CD4-positive, alpha-beta T cell treated with Interleukin-15 for 4 hours (primary cell): ENCODE measurements at regions not wholly inside any gene's neighbourhood (a gene's known extent, or its start where the extent isn't known, plus 50 kb on each side); places are given as distances from the start of the nearest gene placed in this dataset.
"Not testable (repeated sequence)": the region's sequence is repeated elsewhere in the genome, so short reads cannot be mapped to it uniquely, and the experiment has no call there.

ENCODE experiments used
- DNase-seq: peaks from one replicate; pipeline ENCODE4 v3.0.0-alpha.2; 2020; ENCODE audit warnings: low spot score

DNA sequence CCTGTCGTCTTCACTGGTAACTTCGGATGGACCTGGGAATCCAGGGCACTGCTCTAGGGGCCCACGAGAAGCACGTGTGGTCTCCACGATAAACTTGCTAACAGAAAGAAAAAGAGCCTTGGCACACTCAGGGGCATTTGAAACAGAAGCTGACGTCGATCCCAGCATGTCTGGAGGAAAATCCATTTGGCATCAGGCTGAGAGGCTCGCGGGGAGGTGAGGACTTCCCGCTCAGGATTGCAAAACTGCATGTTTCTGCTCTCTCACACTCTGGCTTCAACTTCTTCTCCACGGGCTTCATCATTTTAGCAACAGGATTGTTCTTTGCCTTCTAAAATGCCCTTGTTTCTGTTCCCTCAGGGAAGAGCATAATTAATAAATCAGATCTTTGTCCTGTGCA, 181.7 kb upstream of the COPS8 start:
- DNase-seq: no peak

DNA sequence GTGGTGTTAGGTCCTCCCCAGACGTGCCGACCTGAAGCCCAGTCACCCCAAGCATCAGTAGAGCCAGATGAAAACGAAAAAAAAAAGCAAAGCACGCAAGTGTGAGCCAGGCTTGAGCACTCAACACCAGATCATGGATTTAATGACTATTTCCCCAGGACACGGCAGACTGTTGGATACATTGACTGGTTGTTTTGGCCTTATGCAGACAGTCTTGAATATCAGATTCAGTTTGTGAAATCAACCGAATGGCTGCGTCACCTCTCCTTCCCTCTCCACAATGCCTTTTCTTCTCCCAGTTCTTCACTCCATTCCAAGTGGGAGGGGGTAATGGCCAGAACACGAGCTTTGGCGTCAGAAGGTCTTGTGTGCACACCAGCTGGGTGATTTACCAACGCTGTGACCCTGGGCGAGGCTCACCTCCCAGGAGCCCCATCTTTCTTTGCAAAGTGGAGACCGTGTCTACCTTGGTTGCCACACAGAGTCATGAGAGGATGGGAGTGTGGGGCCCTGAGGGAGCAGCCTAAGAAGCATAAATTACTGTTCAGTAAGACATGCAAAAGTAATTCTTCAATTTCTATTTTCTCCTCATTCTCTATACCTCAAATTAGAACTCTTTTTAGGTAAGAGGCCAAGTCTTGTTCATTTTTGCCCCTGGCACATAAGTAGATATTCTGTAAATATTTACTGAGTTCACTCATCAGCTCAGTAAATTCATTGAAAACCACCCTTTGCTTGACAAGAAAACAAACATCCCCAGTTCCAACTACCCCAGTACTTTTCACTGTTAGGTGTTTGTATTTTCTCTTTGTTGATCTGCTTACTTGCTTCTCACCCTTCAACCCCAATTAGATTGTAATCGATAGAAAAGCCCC, 181.1 kb upstream of the COPS8 start:
- DNase-seq: no peak

DNA sequence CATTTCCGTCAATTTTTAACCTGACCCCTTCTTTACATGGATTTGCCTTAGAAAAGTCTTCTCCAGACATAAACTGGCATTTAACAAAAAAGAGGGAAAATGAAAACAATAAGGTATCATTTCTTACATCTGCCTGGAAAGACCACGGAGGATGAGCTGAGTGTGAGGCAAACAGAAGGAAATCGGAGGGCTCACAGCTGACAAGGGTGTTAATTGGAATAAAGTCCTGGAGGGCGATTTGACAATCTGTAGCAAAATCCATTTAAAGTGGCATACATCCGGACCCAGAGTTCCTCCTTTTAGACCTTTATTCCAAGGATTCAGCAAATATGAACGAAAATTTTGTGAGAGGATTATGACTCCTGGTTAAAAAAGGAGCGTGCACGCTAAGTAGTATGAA, 179.7 kb upstream of the COPS8 start:
- DNase-seq: no peak

DNA sequence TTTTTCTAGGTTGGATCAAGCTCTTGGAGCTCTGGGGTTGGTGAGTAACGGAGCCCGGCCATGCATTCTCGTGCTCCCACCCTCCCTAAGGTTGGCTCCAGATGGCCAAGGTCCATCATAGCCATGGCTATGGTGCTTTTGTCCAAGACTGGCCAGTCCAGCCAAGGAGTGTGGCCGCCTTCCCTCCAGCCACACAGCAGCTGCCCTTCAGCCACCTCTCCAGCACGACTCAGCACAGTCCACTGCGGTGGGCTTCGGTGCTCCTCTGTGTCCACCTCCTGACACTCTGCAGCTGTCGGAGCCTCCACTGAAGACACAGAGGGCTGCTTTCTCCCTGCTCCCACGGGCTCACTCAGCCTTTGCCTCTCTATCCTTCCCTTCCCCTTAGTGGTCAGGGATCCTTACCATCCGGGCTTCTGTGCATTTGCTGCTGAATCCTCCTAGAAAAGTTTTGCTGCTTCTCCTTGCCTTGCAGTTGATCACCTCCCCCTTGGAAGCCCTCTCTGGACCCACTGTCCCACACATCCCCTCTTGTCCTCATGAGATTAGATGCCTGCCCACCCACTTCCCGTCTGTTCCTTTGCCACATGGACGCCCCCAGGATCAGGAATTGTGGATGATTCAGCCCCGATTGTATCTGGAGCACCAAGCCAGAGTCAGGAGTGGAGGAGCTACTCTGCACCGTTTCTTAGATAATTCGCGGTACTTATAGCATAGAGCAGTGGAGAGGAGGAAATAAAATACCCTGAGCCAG, 177.1 kb upstream of the COPS8 start:
- DNase-seq: no peak

DNA sequence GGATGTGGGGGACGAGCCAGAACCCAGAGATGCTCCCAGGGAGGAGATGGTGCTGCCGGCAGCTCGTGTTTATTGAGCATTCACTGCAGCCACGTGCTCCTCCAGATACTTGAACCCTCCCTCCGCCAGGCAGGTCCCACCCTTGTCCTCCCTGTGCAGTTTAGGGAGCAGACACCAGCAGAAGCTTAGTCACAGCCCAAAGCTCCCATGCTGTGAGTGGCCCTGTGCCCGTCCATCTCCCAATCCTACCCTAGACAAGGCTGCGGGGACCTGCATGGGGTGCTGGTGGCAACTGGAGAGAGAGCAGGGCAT, 176.5 kb upstream of the COPS8 start:
- no peak for DNase-seq

DNA sequence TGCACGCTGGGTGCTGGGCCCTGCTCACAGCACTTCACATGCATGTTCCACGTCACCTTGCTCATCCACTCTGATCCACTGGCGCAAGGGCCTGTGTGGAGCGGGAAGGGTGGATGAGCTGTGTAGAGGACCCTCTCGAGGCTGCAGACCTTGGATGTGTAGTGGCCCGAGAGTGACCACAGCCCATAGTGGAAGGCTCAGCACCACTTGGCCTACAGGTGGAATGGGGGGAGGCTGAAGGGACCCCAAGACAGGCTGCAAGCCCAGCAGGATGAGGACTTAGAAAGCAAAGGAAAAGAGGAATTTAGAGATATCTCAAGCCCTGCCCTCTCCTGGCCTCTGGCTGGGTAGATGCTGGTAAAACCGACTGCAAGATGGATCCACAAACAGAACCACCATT, 175.9 kb upstream of the COPS8 start:
- no peak for DNase-seq

DNA sequence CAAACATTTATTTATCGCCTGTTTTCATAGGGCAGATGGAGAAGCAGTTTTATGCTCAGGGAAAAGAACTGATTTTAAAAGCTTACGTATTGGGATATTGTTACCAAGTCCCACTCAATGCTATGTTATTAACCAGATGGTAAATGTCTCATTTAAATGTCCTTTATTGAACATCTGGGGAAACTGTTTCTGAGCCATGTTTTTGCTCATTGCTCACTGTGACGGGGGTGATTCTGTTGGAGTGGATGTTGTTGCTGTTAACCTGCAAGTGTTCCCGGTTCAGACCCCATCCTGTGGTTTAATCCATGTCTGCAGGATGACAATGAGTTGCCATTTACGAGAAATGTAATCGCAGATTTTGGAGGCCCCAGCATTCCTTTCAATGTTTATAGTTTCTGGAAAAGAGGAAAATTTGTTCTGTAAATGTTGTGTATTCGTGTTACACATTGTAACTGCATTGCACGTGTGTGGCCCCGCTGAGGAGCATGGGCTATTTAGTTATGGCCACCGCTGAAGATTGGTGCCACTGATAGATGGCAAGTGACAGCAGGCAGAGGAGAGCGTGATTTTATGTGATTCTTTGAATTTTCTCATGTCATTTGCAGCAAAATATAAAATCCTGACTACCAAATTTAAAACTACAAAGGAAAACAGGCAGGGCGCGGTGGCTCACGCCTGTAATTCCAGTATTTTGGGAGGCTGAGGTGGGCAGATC, 174.8 kb upstream of the COPS8 start:
- no peak for DNase-seq

DNA sequence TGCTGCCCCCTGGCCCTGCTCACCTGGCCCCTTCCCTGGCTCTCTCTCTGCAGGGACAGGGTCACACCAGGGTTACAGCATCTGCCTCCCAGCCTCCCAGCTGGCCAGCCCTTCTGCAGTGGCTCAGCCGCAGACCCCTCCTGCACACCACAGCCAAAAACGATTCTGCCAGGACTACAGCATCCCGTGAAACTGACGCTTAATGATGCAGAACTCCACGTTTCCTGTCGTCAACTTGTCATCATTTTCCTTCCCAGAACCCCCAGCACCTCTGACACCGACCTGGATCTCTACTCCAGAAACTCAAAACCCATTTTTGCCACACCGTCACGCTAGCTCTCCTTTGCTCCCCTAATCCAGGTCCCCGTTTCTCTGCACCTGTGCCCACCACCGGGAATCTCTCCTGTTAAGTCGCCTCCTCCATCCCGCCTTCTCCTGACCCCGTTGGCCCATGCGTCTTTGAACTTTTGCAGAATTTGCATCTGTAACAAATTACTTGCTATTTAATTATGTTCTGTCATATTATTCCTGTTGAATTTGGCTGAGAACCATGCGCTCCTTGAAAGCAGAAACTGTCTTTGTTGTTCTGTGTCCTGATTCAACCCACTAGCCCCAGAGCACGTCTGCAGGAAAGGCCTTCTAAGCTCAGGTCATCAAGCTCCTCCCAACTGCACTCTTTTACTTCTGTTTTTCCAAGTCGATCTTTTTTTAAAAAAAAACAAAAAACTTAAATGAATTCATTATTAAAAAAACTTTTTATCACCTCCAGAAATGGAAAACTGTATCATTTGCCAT, 173.2 kb upstream of the COPS8 start:
- DNase-seq: no peak

DNA sequence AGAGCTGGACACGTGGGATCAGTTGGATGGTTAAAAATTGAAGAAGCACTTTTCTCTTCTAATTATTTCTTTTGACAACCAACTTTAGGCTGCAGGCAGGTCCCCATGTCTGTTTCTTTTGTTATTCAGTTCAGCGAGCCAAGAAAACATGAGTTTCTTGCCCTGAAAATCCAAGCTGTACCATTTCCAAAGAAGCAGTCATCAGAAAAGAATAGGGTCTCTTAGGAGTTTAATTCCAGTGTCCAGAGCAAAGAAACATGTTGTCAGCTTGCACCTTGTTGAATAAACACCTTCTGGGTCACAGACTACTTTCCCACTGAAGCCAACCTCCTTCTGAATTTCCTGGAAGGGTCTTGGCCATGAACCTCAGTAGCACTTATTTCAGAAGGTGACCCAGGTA, 170.5 kb upstream of the COPS8 start:
- DNase-seq: no peak

DNA sequence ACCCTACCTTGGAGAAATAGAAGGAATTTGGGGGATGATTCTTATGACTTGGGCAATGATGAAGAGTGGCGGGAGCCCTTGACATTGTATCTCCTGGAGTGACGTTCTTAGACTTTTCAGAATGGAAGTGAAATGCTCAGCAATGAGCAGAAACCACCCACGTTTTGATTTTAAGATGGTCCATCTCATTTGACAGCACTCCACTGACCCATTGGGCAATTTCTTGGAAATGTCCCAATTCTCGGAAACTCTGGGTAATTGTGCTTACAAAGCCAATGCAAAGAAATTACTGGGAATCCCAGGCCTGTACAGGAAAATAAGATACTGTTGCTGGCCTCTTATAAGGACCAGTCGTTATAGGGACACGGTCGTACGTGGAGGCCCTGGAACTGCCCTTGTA, 170.0 kb upstream of the COPS8 start:
- DNase-seq: no peak

DNA sequence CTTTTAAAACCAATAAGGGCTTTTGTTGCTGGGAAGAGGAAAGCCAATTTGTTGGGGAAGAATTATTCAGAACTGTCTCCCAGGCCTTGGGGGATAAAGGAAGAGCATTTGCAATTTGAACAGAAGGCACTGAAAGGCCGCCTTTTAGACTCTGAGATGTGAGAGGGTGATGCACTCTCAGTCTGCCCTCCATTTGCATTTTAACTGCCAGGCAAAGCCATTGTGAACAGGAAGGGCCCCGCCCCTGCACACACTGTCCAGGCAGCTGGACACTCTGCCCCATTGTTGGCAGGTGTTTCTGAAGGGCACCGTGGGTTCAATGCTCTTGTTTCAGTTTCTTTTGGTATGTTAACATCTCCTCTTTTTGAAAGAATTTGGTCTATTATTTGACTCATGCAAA, 169.5 kb upstream of the COPS8 start:
- no peak for DNase-seq

DNA sequence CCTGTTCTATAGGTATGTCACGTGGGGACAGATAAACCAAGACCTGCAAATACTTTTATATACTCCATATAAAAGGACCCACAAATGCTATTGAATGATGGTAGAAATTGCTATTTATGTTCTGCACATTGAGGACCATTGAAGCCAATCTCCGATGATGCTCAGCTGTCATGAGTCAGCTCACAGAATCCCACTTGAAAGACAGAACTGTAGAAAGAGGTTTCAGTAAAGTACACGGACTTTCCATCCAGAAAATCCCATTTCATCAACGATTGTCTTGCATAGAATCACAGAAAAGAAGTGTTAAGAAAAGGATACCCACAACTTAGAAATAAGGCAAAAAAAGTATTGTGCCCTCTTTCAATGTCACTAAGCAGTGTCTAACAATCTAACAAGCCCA, 169.0 kb upstream of the COPS8 start:
- no peak for DNase-seq

DNA sequence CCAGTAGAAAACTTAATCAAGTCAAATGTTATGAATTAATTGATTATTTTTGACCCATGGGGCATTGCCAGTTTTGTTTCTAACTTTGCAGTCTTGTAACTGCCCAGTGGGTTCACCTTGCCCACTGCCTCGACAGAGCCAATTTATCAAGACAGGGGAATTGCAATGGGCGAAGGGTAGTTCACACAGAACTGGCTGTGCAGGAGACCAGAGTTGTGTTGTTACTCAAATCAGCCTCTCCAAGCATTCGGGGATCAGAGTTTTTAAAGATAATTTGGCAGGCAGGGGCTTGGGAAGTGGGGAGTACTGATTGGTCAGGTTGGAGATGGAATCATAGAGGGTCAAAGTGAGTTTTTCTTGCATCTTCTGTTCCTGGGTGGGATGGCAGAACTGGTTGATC, 168.5 kb upstream of the COPS8 start:
- DNase-seq: no peak

DNA sequence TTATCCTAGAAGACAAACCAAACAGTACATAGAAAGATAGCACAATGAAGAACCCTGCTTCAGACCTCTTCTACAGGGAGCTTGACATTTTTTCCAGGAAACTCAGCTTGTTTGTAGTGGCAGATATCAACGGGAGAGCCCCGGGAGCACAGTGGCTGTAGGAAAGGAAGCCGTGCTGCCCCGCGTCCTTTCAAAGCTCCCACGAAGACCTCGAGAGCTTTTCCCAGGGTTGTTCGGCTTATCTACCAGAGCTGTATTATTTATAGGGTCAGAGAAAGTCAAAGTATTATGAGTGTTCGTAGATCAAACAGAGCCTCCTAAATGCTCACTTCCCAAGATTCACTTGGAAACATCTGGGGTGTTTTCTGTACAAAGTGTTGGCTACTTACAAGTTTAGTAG, 167.1 kb upstream of the COPS8 start:
- DNase-seq: no peak

DNA sequence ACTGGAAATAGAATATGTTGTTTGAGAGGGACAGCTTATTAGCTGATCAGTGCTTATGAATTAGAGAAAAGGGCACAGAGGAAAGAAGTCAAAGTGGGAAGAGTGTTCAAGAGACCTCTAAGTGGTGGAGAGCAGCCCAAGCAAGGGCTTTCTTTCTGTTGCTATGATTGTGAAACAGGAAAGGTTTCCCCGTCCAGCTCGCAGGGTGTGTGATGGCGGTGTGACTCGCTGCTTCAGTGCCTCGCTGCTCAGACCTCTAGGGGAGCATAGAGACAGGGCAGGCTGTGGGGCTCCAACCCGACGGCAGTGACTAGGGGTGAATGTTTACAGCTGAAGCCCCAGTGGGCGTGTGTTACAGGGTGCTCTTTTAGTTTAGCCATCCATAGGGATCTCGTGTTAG, 166.5 kb upstream of the COPS8 start:
- DNase-seq: no peak

DNA sequence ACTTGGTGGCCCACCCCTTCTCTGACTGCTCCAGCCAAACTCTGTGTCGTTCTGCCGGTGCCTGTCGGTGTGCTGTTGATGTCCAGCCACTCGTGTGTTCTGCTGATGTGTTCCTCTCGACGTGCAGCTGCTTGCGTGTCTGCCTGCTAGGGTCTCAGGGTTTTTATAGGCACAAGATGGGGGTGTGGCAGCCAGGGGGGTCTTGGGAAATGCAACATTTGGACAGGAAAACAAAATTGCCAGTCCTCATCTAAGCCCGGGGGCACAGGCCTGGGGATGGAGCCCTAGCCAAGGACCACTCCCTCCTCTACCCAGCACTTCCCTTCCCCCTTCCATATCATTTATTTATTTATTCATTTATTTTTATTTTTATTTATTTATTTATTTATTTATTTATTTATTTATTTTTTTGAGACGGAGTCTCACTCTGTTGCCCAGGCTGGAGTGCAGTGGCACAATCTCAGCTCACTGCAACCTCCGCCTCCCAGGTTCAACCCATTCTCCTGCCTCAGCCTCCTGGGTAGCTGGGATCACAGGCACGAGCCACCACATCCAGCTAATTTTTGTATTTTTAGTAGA, 165.8 kb upstream of the COPS8 start:
- not testable (repeated sequence) for DNase-seq

DNA sequence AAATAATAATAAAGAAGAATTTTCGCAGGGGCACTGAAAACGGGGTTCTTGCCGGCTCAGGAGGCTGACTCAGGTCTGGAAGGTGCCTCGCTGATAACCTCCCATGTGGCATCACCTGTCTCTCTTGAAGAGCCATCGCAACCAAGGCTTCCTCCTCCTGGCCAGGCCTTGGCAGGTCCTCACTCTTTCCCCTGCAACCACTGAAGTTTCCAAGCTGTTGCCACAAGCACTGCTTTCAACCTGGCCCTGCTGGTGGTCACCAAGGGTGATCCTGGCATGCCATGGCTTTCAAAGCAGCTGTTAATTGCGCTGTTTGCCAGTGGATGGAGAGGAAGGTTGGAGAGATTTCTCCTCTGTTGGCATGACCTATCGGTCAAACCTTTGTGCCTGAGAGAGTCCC, 163.6 kb upstream of the COPS8 start:
- no peak for DNase-seq

DNA sequence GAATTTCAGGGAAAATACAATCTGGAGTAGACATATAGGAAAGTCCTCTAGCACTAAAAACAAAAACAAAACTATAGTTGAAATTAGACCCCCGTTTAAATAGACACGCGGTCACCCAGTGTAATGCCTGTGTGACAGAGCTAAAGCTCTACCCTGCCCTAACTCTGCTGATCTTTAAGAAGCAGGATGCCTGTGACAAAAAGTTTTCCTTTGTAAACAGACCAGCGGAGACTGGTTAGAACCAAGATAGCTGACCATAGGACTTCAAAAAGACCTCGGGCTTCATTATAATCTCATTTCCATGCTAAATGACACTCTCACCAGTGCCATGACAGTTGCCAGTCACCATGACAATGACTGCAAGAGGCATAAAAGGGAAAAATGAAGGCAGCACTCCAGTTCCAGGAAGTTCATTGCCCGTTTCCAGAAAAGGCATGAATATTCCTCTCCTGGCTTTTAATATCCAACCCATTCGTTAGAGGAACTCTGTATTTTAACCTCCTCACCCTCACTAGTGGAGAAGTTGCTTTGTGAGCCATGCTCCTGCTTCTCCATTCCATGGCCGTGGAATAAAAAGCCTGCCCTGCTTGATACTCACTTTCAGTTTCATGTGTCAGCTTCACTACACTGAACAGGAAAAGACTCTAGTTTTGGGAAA, 157.2 kb upstream of the COPS8 start:
- no peak for DNase-seq

DNA sequence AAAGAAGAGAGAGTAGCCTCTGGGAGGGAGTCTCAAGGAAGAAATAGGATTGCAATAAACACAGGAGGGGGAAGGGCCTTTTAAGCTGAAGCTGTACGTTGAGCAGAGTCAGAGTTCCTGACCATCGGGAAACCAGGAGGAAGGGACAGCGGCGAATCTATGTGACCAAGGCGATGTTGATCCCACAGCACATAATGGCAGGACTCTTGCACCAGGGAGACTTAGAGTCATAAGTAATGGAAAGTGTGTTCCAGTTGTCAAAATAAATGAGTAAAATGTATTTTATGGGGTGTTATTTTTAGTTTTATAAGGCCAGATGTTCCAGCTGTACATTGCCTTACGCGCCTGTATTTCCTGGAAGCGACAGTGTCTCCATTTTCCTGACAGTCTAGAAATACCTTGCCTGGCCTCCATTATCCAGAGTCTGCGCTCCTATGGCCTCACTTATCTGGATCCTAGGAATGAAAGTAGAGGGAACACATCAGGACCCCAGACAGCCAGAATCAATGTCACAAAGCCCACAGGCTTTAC, 152.8 kb upstream of the COPS8 start:
- no peak for DNase-seq

DNA sequence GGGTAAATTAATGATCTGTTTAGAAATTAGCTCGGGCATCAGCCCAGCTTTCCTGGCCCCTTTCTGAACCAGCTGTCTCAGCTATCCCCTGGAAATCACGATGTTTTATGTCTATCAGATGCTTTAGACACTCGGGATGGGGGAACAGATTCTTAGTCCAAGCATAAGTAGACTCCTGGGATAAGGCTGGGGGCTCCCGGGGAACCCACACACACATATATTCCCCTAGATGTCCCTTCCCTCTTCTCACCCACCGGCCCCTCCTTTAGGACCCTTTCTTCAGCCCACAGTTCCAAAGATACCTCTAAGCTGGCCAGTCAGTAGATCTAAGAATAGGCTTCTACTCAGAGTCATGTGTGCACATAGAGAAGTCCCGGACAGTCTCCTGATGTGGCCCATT, 151.5 kb upstream of the COPS8 start:
- no peak for DNase-seq

DNA sequence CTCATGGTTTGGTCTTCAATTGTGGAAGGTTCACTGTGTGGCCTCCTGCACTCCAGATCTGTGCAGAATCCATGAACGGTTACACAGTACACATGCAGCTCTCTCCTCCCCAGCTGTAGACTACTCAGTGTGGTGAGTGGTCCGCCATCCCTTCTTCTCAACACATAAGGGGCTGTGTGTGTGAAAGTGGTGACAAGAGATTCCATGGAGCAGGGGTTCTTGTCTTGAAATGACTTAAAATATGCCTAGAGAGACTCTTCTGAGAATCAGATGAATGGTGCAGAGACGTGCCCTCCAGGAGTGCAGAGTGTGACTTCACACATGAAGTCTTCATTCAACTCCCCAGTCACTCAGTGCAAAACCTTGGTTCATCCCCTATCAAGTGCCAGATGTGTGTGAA, 151.0 kb upstream of the COPS8 start:
- no peak for DNase-seq
